ENCODE measurements at regions not wholly inside any gene's neighbourhood (a gene's known extent, or its start where the extent isn't known, plus 50 kb on each side); places are given as distances from the start of the nearest gene placed in this dataset.

- H3K4me1 ChIP-seq (ENCODE audit: insufficient read depth): no peaks in the 10 kb centered on the region
- no peak for DNase-seq (ENCODE audit: low spot score)
- H3K4me2 ChIP-seq: no peak overlapping the region
- H3K79me2 ChIP-seq: no peaks in the 10 kb centered on the region
- H4K20me1 ChIP-seq (ENCODE audit: insufficient read depth, poor library complexity, severe bottlenecking): no peaks in the 10 kb centered on the region
- H3K36me3 ChIP-seq (replicated peaks; ENCODE audit: insufficient read depth, low read depth): no peaks in the 10 kb centered on the region
- no peak for TF ChIP-seq EZH2phosphoT487 (IDR thresholded peaks at IDR 0.05; ENCODE audit: low read depth, severe bottlenecking, unreplicated experiment)
- no peak for TF ChIP-seq CTCF (IDR thresholded peaks at IDR 0.05; ENCODE audit: poor library complexity)
- TF ChIP-seq EZH2 (IDR thresholded peaks at IDR 0.05; ENCODE audit: borderline replicate concordance): no peak
- H3K27me3 ChIP-seq: no peaks in the 10 kb centered on the region
- H3K9me3 ChIP-seq (ENCODE audit: low read depth): no peaks in the 10 kb centered on the region
- H3K9me2 ChIP-seq (replicated peaks; ENCODE audit: insufficient read depth): no peaks in the 10 kb centered on the region
- 71% methylated on average over 2 of the region's 2 CpGs for WGBS (ENCODE audit: low lambda C conversion rate, missing lambda C conversion rate)
- no peak overlapping the region for H3K27ac ChIP-seq
- H2AFZ ChIP-seq: no peak overlapping the region
- H3K4me3 ChIP-seq: no peak overlapping the region
Observed at GRCh38 chr12:73817161-73817560, 720.5 kb upstream of the ATXN7L3B start.

GRCh38 chr12:73833746-73834145 is 703.9 kb upstream of the ATXN7L3B start:
- 84% methylated on average over 3 of the region's 3 CpGs for WGBS (ENCODE audit: low lambda C conversion rate, missing lambda C conversion rate)
- H3K36me3 ChIP-seq (replicated peaks; ENCODE audit: insufficient read depth, low read depth): no peaks in the 10 kb centered on the region
- no peak overlapping the region for H3K27ac ChIP-seq
- no peak overlapping the region for H2AFZ ChIP-seq
- no peak for DNase-seq (ENCODE audit: low spot score)
- no peaks in the 10 kb centered on the region for H3K4me1 ChIP-seq (ENCODE audit: insufficient read depth)
- no peak overlapping the region for H3K4me2 ChIP-seq
- H3K4me3 ChIP-seq: no peak overlapping the region
- H3K9me2 ChIP-seq (replicated peaks; ENCODE audit: insufficient read depth): no peaks in the 10 kb centered on the region
- no peaks in the 10 kb centered on the region for H3K9me3 ChIP-seq (ENCODE audit: low read depth)
- H3K79me2 ChIP-seq: no peaks in the 10 kb centered on the region
- H3K27me3 ChIP-seq: no peaks in the 10 kb centered on the region
- no peaks in the 10 kb centered on the region for H4K20me1 ChIP-seq (ENCODE audit: insufficient read depth, poor library complexity, severe bottlenecking)
- TF ChIP-seq EZH2 (IDR thresholded peaks at IDR 0.05; ENCODE audit: borderline replicate concordance) (no peak), CTCF (IDR thresholded peaks at IDR 0.05; ENCODE audit: poor library complexity) (no peak), EZH2phosphoT487 (IDR thresholded peaks at IDR 0.05; ENCODE audit: low read depth, severe bottlenecking, unreplicated experiment) (no peak)

- H3K4me1 ChIP-seq (ENCODE audit: insufficient read depth): no peaks in the 10 kb centered on the region
- H3K27me3 ChIP-seq: no peaks in the 10 kb centered on the region
- no peak overlapping the region for H3K4me2 ChIP-seq
- H3K9me2 ChIP-seq (replicated peaks; ENCODE audit: insufficient read depth): no peaks in the 10 kb centered on the region
- no peak overlapping the region for H3K27ac ChIP-seq
- no peaks in the 10 kb centered on the region for H3K79me2 ChIP-seq
- 92% methylated on average over 2 of the region's 2 CpGs for WGBS (ENCODE audit: low lambda C conversion rate, missing lambda C conversion rate)
- H3K4me3 ChIP-seq: no peak overlapping the region
- no peak for DNase-seq (ENCODE audit: low spot score)
- no peaks in the 10 kb centered on the region for H4K20me1 ChIP-seq (ENCODE audit: insufficient read depth, poor library complexity, severe bottlenecking)
- no peak overlapping the region for H2AFZ ChIP-seq
- H3K9me3 ChIP-seq (ENCODE audit: low read depth): no peaks in the 10 kb centered on the region
- TF ChIP-seq CTCF (IDR thresholded peaks at IDR 0.05; ENCODE audit: poor library complexity) (no peak), EZH2 (IDR thresholded peaks at IDR 0.05; ENCODE audit: borderline replicate concordance) (no peak), EZH2phosphoT487 (IDR thresholded peaks at IDR 0.05; ENCODE audit: low read depth, severe bottlenecking, unreplicated experiment) (no peak)
- no peaks in the 10 kb centered on the region for H3K36me3 ChIP-seq (replicated peaks; ENCODE audit: insufficient read depth, low read depth)
Observed at GRCh38 chr12:73841963-73842362, 695.7 kb upstream of the ATXN7L3B start.

GRCh38 chr12:73863546-73863945 is 674.1 kb upstream of the ATXN7L3B start:
- Histone ChIP-seq H3K27me3 (no peaks in the 10 kb centered on the region), H3K9me2 (replicated peaks; ENCODE audit: insufficient read depth) (no peaks in the 10 kb centered on the region), H3K4me3 (no peak overlapping the region), H4K20me1 (ENCODE audit: insufficient read depth, poor library complexity, severe bottlenecking) (no peaks in the 10 kb centered on the region), H3K4me1 (ENCODE audit: insufficient read depth) (no peaks in the 10 kb centered on the region), H3K79me2 (no peaks in the 10 kb centered on the region), H2AFZ (no peak overlapping the region), H3K36me3 (replicated peaks; ENCODE audit: insufficient read depth, low read depth) (no peaks in the 10 kb centered on the region), H3K4me2 (no peak overlapping the region), H3K27ac (no peak overlapping the region), H3K9me3 (ENCODE audit: low read depth) (no peaks in the 10 kb centered on the region)
- WGBS (ENCODE audit: low lambda C conversion rate, missing lambda C conversion rate): 88% methylated on average over 2 of the region's 2 CpGs
- DNase-seq (ENCODE audit: low spot score): no peak
- TF ChIP-seq EZH2phosphoT487 (IDR thresholded peaks at IDR 0.05; ENCODE audit: low read depth, severe bottlenecking, unreplicated experiment) (no peak), EZH2 (IDR thresholded peaks at IDR 0.05; ENCODE audit: borderline replicate concordance) (no peak), CTCF (IDR thresholded peaks at IDR 0.05; ENCODE audit: poor library complexity) (no peak)

Data from hepatocyte (in vitro differentiated cells).